CD14-positive monocyte (primary cell): ENCODE measurements at regions not wholly inside any gene's neighbourhood (a gene's known extent, or its start where the extent isn't known, plus 50 kb on each side); places are given as distances from the start of the nearest gene placed in this dataset.

Source experiments
- DNase-seq, 3 donors: peaks; one replicate each; pipeline ENCODE4 v3.0.0-alpha.2; 2011 to 2022
- H2AFZ ChIP-seq: 2 replicates; pipeline ENCODE4 v1.6.0; 2012; ENCODE audit warnings: mild to moderate bottlenecking, low read depth, low read length, inconsistent platforms; ENCODE audit not compliant: insufficient read depth, poor library complexity, severe bottlenecking
- H3K27ac ChIP-seq, 2 donors: 1 replicate in 1 of 2; 2 replicates in 1 of 2; pipeline ENCODE4 v1.5.1; 2012 to 2013; ENCODE audit warnings: low read length in 2 of 2, control low read depth in 1 of 2, inconsistent platforms in 1 of 2, low read depth in 1 of 2, mild to moderate bottlenecking in 1 of 2
- H3K27me3 ChIP-seq, 2 donors: one replicate each; pipeline versions ENCODE4 v1.6.0 to v1.6.1; 2011 to 2013; ENCODE audit warnings: low read length in 2 of 2; ENCODE audit not compliant: control insufficient read depth in 2 of 2, insufficient read depth in 2 of 2
- H3K36me3 ChIP-seq, 2 donors: replicated peaks in 1 of 2; 1 replicate in 1 of 2; 2 replicates in 1 of 2; pipeline versions ENCODE4 v1.5.1 to v1.6.1; 2012 to 2013; ENCODE audit warnings: low read length in 2 of 2, control low read depth in 1 of 2, inconsistent platforms in 1 of 2, mild to moderate bottlenecking in 1 of 2; ENCODE audit not compliant: insufficient read depth in 2 of 2, control insufficient read depth in 1 of 2
- H3K4me1 ChIP-seq, 2 donors: 1 replicate in 1 of 2; 2 replicates in 1 of 2; pipeline versions ENCODE4 v1.5.1 to v1.6.1; 2012 to 2013; ENCODE audit warnings: low read length in 2 of 2, control low read depth in 1 of 2, inconsistent platforms in 1 of 2, mild to moderate bottlenecking in 1 of 2, moderate library complexity in 1 of 2; ENCODE audit not compliant: insufficient read depth in 2 of 2, control insufficient read depth in 1 of 2
- H3K4me2 ChIP-seq: replicated peaks from 2 replicates; pipeline ENCODE3; 2012; ENCODE audit warnings: low read length, moderate library complexity, mild to moderate bottlenecking; ENCODE audit not compliant: poor library complexity, severe bottlenecking; ENCODE audit errors: extremely low read depth
- H3K4me3 ChIP-seq, 3 experiments: fragments of 200-600 bp in 1 of 3; sonication (generic) in 1 of 3; replicated peaks in 1 of 3; 1 replicate in 2 of 3; 2 replicates in 1 of 3; pipeline ENCODE4 v1.5.1; 2011 to 2013; ENCODE audit warnings: low read length in 3 of 3, mild to moderate bottlenecking in 3 of 3, control low read depth in 2 of 3, low read depth in 2 of 3, inconsistent platforms in 1 of 3, moderate library complexity in 1 of 3
- H3K79me2 ChIP-seq: 2 replicates; pipeline ENCODE4 v1.6.0; 2012; ENCODE audit warnings: mild to moderate bottlenecking, control low read depth, inconsistent platforms, low read length, moderate library complexity; ENCODE audit not compliant: insufficient read depth
- H3K9ac ChIP-seq: 2 replicates; pipeline ENCODE4 v1.6.0; 2017; ENCODE audit warnings: low read length, mild to moderate bottlenecking; ENCODE audit not compliant: insufficient read depth, poor library complexity, severe bottlenecking
- H3K9me3 ChIP-seq, 2 donors: replicated peaks in 1 of 2; 1 replicate in 1 of 2; 2 replicates in 1 of 2; pipeline versions ENCODE4 v1.5.1 to v1.6.1; 2012 to 2013; ENCODE audit warnings: low read length in 2 of 2, control low read depth in 1 of 2; ENCODE audit not compliant: control insufficient read depth in 1 of 2, insufficient read depth in 1 of 2
- H4K20me1 ChIP-seq: 2 replicates; pipeline ENCODE4 v1.6.0; 2012; ENCODE audit warnings: mild to moderate bottlenecking, low read length, control low read depth, moderate library complexity; ENCODE audit not compliant: insufficient read depth
- H3K27ac Mint-ChIP-seq, 7 donors: one replicate each; pipeline ENCODE4 v1.8.0; 2020; ENCODE audit warnings: mild to moderate bottlenecking in 7 of 7, mixed read lengths in 7 of 7, moderate library complexity in 6 of 7, inconsistent platforms in 2 of 7
- H3K27me3 Mint-ChIP-seq, 3 donors: one replicate each; pipeline ENCODE4 v1.8.0; 2021 to 2022; ENCODE audit warnings: low read depth in 3 of 3, mild to moderate bottlenecking in 3 of 3, mixed read lengths in 3 of 3, moderate library complexity in 3 of 3, inconsistent platforms in 1 of 3
- H3K36me3 Mint-ChIP-seq, 2 donors: one replicate each; pipeline ENCODE4 v1.8.0; 2020; ENCODE audit warnings: mixed read lengths in 2 of 2, inconsistent platforms in 1 of 2, mild to moderate bottlenecking in 1 of 2
- H3K4me1 Mint-ChIP-seq: one replicate; pipeline ENCODE4 v1.8.0; 2020; ENCODE audit warnings: mild to moderate bottlenecking, mixed read lengths
- H3K4me3 Mint-ChIP-seq, 2 donors: one replicate each; pipeline ENCODE4 v1.8.0; 2020; ENCODE audit warnings: mild to moderate bottlenecking in 2 of 2, mixed read lengths in 2 of 2, moderate library complexity in 1 of 2
- H3K9me3 Mint-ChIP-seq, 7 donors: one replicate each; pipeline ENCODE4 v1.8.0; 2020 to 2022; ENCODE audit warnings: mixed read lengths in 7 of 7, mild to moderate bottlenecking in 6 of 7, moderate library complexity in 6 of 7, inconsistent platforms in 2 of 7
- WGBS: methylation state at CpG from one replicate; pipeline ENCODE4 v1.1.5; 2013; ENCODE audit warnings: missing lambda C conversion rate; ENCODE audit not compliant: insufficient coverage; 5-methylcytosine and 5-hydroxymethylcytosine counted together
- intact Hi-C, 2 donors: fragments of 100-400 bp; cut with micrococcal nuclease; formaldehyde crosslinking; loops; one replicate each; pipeline versions ENCODE4 v1.15.0 to v1.15.1; 2023
- TF ChIP-seq, protein P1 (sequence below): fragments of 200-600 bp; IDR thresholded peaks from one replicate; pipeline ENCODE4 v1.8.0; 2022; ENCODE audit warnings: antibody characterized with exemption, mild to moderate bottlenecking

DNA sequence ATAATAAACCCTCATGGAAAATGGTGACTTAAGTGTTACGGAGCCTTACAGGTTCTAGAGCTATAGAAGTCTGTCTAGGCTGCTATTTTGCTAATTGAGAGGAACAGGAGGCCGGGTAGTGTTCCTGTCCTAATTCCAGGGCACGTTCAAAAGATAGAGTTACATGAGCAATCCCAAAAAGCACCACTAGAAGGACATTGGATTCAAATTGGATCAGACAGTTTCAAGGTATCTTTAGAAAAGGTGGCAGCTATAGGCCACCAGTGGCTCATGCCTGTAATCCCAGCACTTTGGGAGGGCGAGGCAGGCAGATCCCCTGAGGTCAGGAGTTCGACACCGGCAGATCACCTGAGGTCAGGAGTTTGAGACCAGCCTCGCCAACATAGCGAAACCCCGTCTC lies 458.8 kb downstream of the TMEM232 start:
- WGBS = 92% methylated on average over 7 of the region's 9 CpGs

DNA sequence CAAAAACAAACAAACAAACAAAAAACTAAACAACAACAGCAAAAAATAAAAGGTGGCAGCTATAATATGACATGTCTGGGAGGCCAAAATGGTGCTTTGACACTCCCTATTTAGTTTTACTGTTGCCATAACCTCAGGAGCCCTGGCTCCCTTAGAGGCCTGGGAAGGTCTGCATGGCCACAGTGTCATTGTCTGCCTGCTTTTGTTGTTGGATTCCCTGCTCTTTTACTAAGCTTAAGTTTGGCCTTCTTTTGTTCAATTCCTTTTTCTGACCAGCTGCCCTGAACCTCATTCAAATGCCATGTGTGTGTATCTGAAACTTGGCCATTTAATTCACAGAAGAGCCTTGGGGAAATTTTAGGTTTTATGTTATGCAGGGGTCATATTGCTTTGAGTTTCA lies 458.2 kb downstream of the TMEM232 start:
- TF ChIP-seq, protein P1, sequence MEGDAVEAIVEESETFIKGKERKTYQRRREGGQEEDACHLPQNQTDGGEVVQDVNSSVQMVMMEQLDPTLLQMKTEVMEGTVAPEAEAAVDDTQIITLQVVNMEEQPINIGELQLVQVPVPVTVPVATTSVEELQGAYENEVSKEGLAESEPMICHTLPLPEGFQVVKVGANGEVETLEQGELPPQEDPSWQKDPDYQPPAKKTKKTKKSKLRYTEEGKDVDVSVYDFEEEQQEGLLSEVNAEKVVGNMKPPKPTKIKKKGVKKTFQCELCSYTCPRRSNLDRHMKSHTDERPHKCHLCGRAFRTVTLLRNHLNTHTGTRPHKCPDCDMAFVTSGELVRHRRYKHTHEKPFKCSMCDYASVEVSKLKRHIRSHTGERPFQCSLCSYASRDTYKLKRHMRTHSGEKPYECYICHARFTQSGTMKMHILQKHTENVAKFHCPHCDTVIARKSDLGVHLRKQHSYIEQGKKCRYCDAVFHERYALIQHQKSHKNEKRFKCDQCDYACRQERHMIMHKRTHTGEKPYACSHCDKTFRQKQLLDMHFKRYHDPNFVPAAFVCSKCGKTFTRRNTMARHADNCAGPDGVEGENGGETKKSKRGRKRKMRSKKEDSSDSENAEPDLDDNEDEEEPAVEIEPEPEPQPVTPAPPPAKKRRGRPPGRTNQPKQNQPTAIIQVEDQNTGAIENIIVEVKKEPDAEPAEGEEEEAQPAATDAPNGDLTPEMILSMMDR = no peak
- no peak overlapping the region for H3K4me2 ChIP-seq
- intact Hi-C loops = no loop called here
- H3K4me3 ChIP-seq = no peak overlapping the region
- no peak for DNase-seq
- no peaks in the 10 kb centered on the region for H3K36me3 ChIP-seq
- no peak overlapping the region for H3K9ac ChIP-seq
- H2AFZ ChIP-seq = no peak overlapping the region
- H3K4me3 Mint-ChIP-seq = no peak overlapping the region
- no peaks in the 10 kb centered on the region for H4K20me1 ChIP-seq
- H3K27me3 Mint-ChIP-seq = peaks cover 0 to 1% (median 0%) of the 10 kb centered on the region in 3 donors
- H3K9me3 ChIP-seq = no peaks in the 10 kb centered on the region
- no peaks in the 10 kb centered on the region for H3K36me3 Mint-ChIP-seq
- H3K9me3 Mint-ChIP-seq = peaks cover 0 to 3% (median 0%) of the 10 kb centered on the region in 7 donors
- H3K27ac Mint-ChIP-seq = no peak overlapping the region
- no peaks in the 10 kb centered on the region for H3K27me3 ChIP-seq
- no peaks in the 10 kb centered on the region for H3K4me1 Mint-ChIP-seq
- H3K79me2 ChIP-seq = no peaks in the 10 kb centered on the region
- H3K4me1 ChIP-seq = no peaks in the 10 kb centered on the region
- H3K27ac ChIP-seq = no peak overlapping the region

More for the DNA sequence above, 458.8 kb downstream of the TMEM232 start:
- Histone ChIP-seq H2AFZ (no peak overlapping the region), H3K27me3 (no peaks in the 10 kb centered on the region), H3K9ac (no peak overlapping the region), H3K4me3 (no peak overlapping the region), H3K36me3 (no peaks in the 10 kb centered on the region), H3K27ac (no peak overlapping the region), H3K9me3 (no peaks in the 10 kb centered on the region), H4K20me1 (no peaks in the 10 kb centered on the region), H3K79me2 (no peaks in the 10 kb centered on the region), H3K4me1 (no peaks in the 10 kb centered on the region), H3K4me2 (no peak overlapping the region)
- TF ChIP-seq, protein P1 = no peak
- no peaks in the 10 kb centered on the region for H3K4me1 Mint-ChIP-seq
- H3K36me3 Mint-ChIP-seq = no peaks in the 10 kb centered on the region
- intact Hi-C loops = no loop called here
- no peak for DNase-seq
- no peak overlapping the region for H3K4me3 Mint-ChIP-seq
- H3K27ac Mint-ChIP-seq = no peak overlapping the region
- H3K27me3 Mint-ChIP-seq = peaks cover 0 to 1% (median 0%) of the 10 kb centered on the region in 3 donors
- H3K9me3 Mint-ChIP-seq = peaks cover 0 to 1% (median 0%) of the 10 kb centered on the region in 7 donors
